Neutrophil (primary cell): ENCODE measurements at regions not wholly inside any gene's neighbourhood (a gene's known extent, or its start where the extent isn't known, plus 50 kb on each side); places are given as distances from the start of the nearest gene placed in this dataset.

Experiments used
- H3K27ac ChIP-seq: fragments of 200-600 bp; sonication (generic); 2 replicates; pipeline ENCODE4 v1.5.1; 2016; ENCODE audit warnings: mild to moderate bottlenecking, moderate library complexity
- H3K27me3 ChIP-seq: fragments of 200-600 bp; sonication (generic); 2 replicates; pipeline ENCODE4 v1.6.0; 2016; ENCODE audit warnings: mild to moderate bottlenecking
- H3K36me3 ChIP-seq: fragments of 200-600 bp; sonication (generic); 2 replicates; pipeline ENCODE4 v1.5.1; 2017
- H3K4me1 ChIP-seq, 2 experiments: fragments of 200-600 bp in 1 of 2; sonication (generic) in 1 of 2; 1 replicate in 1 of 2; 2 replicates in 1 of 2; pipeline versions ENCODE4 v1.5.1 to v1.6.1; 2013 to 2016; ENCODE audit warnings: low read depth in 1 of 2, low read length in 1 of 2, mild to moderate bottlenecking in 1 of 2, moderate library complexity in 1 of 2; ENCODE audit not compliant: control insufficient read depth in 1 of 2, insufficient read depth in 1 of 2
- H3K4me3 ChIP-seq, 2 experiments: fragments of 200-600 bp in 1 of 2; sonication (generic) in 1 of 2; 1 replicate in 1 of 2; 2 replicates in 1 of 2; pipeline ENCODE4 v1.5.1; 2013 to 2016; ENCODE audit warnings: low read depth in 1 of 2, low read length in 1 of 2, mild to moderate bottlenecking in 1 of 2, moderate library complexity in 1 of 2
- H3K9me3 ChIP-seq: fragments of 200-600 bp; sonication (generic); 2 replicates; pipeline ENCODE4 v1.5.1; 2016
- CTCF ChIP-seq: fragments of 200-600 bp; sonication (generic); IDR thresholded peaks from 2 replicates; pipeline ENCODE4 v1.5.1; 2016; ENCODE audit warnings: antibody characterized with exemption

- Histone ChIP-seq H3K27ac (no peak overlapping the region), H3K36me3 (no peaks in the 10 kb centered on the region), H3K4me1 (peaks cover 14 to 15% of the 10 kb centered on the region in 2 experiments), H3K9me3 (no peaks in the 10 kb centered on the region), H3K27me3 (peaks cover 4% of the 10 kb centered on the region), H3K4me3 (no peak overlapping the region)
- TF ChIP-seq CTCF = no peak
Measured at GRCh38 chr18:10124967-10125366, 211.2 kb downstream of the VAPA start.

- peaks cover 15 to 16% of the 10 kb centered on the region in 2 experiments for H3K4me1 ChIP-seq
- TF ChIP-seq CTCF = no peak
- H3K27ac ChIP-seq = no peak overlapping the region
- H3K27me3 ChIP-seq = peaks cover 32% of the 10 kb centered on the region
- H3K9me3 ChIP-seq = no peaks in the 10 kb centered on the region
- no peak overlapping the region for H3K4me3 ChIP-seq
- no peaks in the 10 kb centered on the region for H3K36me3 ChIP-seq
Measured at GRCh38 chr18:10127729-10128128, 213.9 kb downstream of the VAPA start.

- H3K4me1 ChIP-seq = peaks cover 6% of the 10 kb centered on the region in 2 experiments
- H3K4me3 ChIP-seq = no peak overlapping the region
- H3K27me3 ChIP-seq = peaks cover 44% of the 10 kb centered on the region
- H3K36me3 ChIP-seq = no peaks in the 10 kb centered on the region
- no peak for TF ChIP-seq CTCF
- H3K9me3 ChIP-seq = no peaks in the 10 kb centered on the region
- no peak overlapping the region for H3K27ac ChIP-seq
Measured at GRCh38 chr18:10128921-10129501, 215.2 kb downstream of the VAPA start.

GRCh38 chr18:10130606-10131005 is 216.8 kb downstream of the VAPA start:
- TF ChIP-seq CTCF = no peak
- Histone ChIP-seq H3K36me3 (no peaks in the 10 kb centered on the region), H3K4me3 (no peak overlapping the region), H3K9me3 (no peaks in the 10 kb centered on the region), H3K27me3 (peaks cover 44% of the 10 kb centered on the region), H3K4me1 (peaks cover 6% of the 10 kb centered on the region in 2 experiments), H3K27ac (no peak overlapping the region)

- no peaks in the 10 kb centered on the region for H3K9me3 ChIP-seq
- no peak overlapping the region for H3K27ac ChIP-seq
- peaks cover 44% of the 10 kb centered on the region for H3K27me3 ChIP-seq
- H3K36me3 ChIP-seq = no peaks in the 10 kb centered on the region
- peaks cover 6% of the 10 kb centered on the region in 2 experiments for H3K4me1 ChIP-seq
- TF ChIP-seq CTCF = no peak
- H3K4me3 ChIP-seq = no peak overlapping the region
Measured at GRCh38 chr18:10131081-10131459, 217.3 kb downstream of the VAPA start.
